Liver (tissue), 7 donors: ENCODE measurements at regions not wholly inside any gene's neighbourhood (a gene's known extent, or its start where the extent isn't known, plus 50 kb on each side); places are given as distances from the start of the nearest gene placed in this dataset.

Experiments
- DNase-seq: peaks from one replicate; pipeline ENCODE4 v3.0.0-alpha.2; 2017; ENCODE audit warnings: low spot score
- H3K27ac ChIP-seq, 2 donors: one replicate each; pipeline ENCODE4 v1.7.0; 2013; ENCODE audit warnings: inconsistent platforms in 2 of 2, low read length in 2 of 2, control low read depth in 1 of 2, low read depth in 1 of 2, mild to moderate bottlenecking in 1 of 2
- H3K27me3 ChIP-seq, 4 donors: one replicate each; pipeline versions ENCODE4 v1.6.1 to v1.7.0; 2013; ENCODE audit warnings: low read length in 3 of 4, inconsistent platforms in 1 of 4, mild to moderate bottlenecking in 1 of 4, moderate library complexity in 1 of 4; ENCODE audit not compliant: control insufficient read depth in 4 of 4, insufficient read depth in 4 of 4
- H3K36me3 ChIP-seq, 4 donors: one replicate each; pipeline versions ENCODE4 v1.6.1 to v1.7.0; 2013; ENCODE audit warnings: low read length in 3 of 4, mild to moderate bottlenecking in 3 of 4, low read depth in 1 of 4, moderate library complexity in 1 of 4; ENCODE audit not compliant: control insufficient read depth in 4 of 4, insufficient read depth in 3 of 4
- H3K4me1 ChIP-seq, 4 donors: one replicate each; pipeline versions ENCODE4 v1.6.1 to v1.7.0; 2013; ENCODE audit warnings: low read length in 3 of 4, mild to moderate bottlenecking in 3 of 4, moderate library complexity in 1 of 4; ENCODE audit not compliant: control insufficient read depth in 4 of 4, insufficient read depth in 4 of 4
- H3K4me3 ChIP-seq, 3 donors: one replicate each; pipeline versions ENCODE4 v1.6.1 to v1.7.0; 2013; ENCODE audit warnings: low read length in 3 of 3, control low read depth in 1 of 3, low read depth in 1 of 3, mild to moderate bottlenecking in 1 of 3
- H3K9ac ChIP-seq, 2 donors: one replicate each; pipeline ENCODE4 v1.7.0; 2013; ENCODE audit warnings: low read length in 2 of 2, mild to moderate bottlenecking in 2 of 2, moderate library complexity in 2 of 2, control low read depth in 1 of 2, low read depth in 1 of 2
- H3K9me3 ChIP-seq, 4 donors: one replicate each; pipeline versions ENCODE4 v1.6.1 to v1.7.0; 2013; ENCODE audit warnings: low read length in 3 of 4; ENCODE audit not compliant: control insufficient read depth in 4 of 4
- FOXA1 ChIP-seq: IDR thresholded peaks from 2 replicates; pipeline ENCODE4 v1.6.1; 2016; ENCODE audit warnings: antibody characterized with exemption
- FOXA2 ChIP-seq: IDR thresholded peaks from 2 replicates; pipeline ENCODE4 v1.6.1; 2016; ENCODE audit warnings: antibody characterized with exemption
- HNF4A ChIP-seq, 2 donors: conservative IDR thresholded peaks; 2 replicates each; pipeline ENCODE4 v1.6.1; 2016; ENCODE audit warnings: antibody characterized with exemption in 2 of 2, mild to moderate bottlenecking in 2 of 2
- RAD21 ChIP-seq, 2 donors: IDR thresholded peaks; 2 replicates each; pipeline ENCODE4 v1.6.1; 2016; ENCODE audit warnings: antibody characterized with exemption in 2 of 2, mild to moderate bottlenecking in 2 of 2
- REST ChIP-seq: IDR thresholded peaks from 2 replicates; pipeline ENCODE4 v1.6.1; 2016; ENCODE audit warnings: antibody characterized with exemption, mild to moderate bottlenecking
- SP1 ChIP-seq: IDR thresholded peaks from 2 replicates; pipeline ENCODE4 v1.6.1; 2018; ENCODE audit warnings: antibody characterized with exemption, mild to moderate bottlenecking
- YY1 ChIP-seq: IDR thresholded peaks from 2 replicates; pipeline ENCODE4 v1.6.1; 2016; ENCODE audit warnings: antibody characterized with exemption, mild to moderate bottlenecking
- WGBS: extraction: QIAGEN DNeasy Blood & Tissue Kit; methylation state at CpG from one replicate; pipeline ENCODE4 v1.1.7; 2013; 5-methylcytosine and 5-hydroxymethylcytosine counted together
- TF ChIP-seq, protein P1 (sequence below): IDR thresholded peaks from 2 replicates; pipeline ENCODE4 v1.6.1; 2016; ENCODE audit warnings: antibody characterized with exemption
- donor health status: healthy.
- donor health status: healthy.
- donor health status: healthy.
- donor health status: healthy.

DNA sequence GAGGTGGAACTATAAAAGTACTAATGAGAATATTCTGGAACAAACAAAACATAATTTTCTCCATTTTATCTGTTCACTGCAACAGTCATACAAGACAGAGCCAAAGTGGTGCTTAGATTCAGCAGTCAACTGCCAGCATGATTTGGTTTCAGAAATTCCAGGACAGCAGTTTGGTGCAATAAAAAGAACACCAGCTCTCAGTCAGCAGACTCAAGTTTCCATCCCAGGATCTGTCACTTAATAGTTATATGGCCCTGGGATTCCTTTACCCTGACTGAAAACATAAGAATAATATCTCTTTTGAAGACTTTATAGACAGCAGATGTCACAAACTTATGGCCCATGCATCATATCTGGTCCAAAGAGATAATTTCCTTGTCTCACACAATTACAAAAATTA, 92.8 kb upstream of the RASEF start:
- Histone ChIP-seq H3K4me1 (no peaks in the 10 kb centered on the region), H3K9ac (no peak overlapping the region), H3K27me3 (no peaks in the 10 kb centered on the region), H3K27ac (no peak overlapping the region), H3K4me3 (no peak overlapping the region), H3K36me3 (no peaks in the 10 kb centered on the region), H3K9me3 (no peaks in the 10 kb centered on the region)
- no peak for DNase-seq
- TF ChIP-seq SP1 (no peak), FOXA2 (no peak), YY1 (no peak), HNF4A (conservative IDR thresholded peaks at IDR 0.05) (no peak), FOXA1 (no peak), REST (no peak)
- TF ChIP-seq, protein P1, sequence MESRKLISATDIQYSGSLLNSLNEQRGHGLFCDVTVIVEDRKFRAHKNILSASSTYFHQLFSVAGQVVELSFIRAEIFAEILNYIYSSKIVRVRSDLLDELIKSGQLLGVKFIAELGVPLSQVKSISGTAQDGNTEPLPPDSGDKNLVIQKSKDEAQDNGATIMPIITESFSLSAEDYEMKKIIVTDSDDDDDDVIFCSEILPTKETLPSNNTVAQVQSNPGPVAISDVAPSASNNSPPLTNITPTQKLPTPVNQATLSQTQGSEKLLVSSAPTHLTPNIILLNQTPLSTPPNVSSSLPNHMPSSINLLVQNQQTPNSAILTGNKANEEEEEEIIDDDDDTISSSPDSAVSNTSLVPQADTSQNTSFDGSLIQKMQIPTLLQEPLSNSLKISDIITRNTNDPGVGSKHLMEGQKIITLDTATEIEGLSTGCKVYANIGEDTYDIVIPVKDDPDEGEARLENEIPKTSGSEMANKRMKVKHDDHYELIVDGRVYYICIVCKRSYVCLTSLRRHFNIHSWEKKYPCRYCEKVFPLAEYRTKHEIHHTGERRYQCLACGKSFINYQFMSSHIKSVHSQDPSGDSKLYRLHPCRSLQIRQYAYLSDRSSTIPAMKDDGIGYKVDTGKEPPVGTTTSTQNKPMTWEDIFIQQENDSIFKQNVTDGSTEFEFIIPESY: no peak

DNA sequence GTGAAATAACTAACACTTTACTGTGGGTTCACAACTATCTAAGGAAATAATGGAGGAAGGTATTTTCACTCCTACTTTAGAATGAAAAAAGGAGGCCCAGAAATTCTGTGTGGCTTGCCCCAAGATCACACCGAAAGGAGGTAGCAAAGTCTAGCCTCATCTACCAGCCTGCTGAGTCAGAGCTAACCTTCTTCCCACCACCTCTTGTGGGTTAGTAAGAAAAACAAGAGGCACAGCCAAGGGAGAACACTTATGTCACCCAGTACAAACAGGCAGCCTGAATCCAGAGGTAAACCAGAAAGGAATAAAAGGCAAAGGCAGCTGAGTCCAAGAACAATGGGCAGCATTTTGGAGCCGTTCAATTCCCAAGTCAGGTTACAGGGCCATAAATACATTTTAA, 91.9 kb upstream of the RASEF start:
- no peak overlapping the region for H3K27ac ChIP-seq

More for the DNA sequence above, 91.9 kb upstream of the RASEF start:
- Histone ChIP-seq H3K36me3 (no peaks in the 10 kb centered on the region), H3K27me3 (no peaks in the 10 kb centered on the region), H3K4me3 (no peak overlapping the region), H3K4me1 (no peaks in the 10 kb centered on the region), H3K9me3 (no peaks in the 10 kb centered on the region), H3K9ac (no peak overlapping the region)
- no peak for TF ChIP-seq RAD21 (IDR thresholded peaks at IDR 0.05)
- no peak for TF ChIP-seq FOXA1
- TF ChIP-seq REST: no peak
- DNase-seq: no peak
- WGBS: 96% methylated on average over 2 of the region's 2 CpGs
